GM21515 (cell line): ENCODE measurements at regions not wholly inside any gene's neighbourhood (a gene's known extent, or its start where the extent isn't known, plus 50 kb on each side); places are given as distances from the start of the nearest gene placed in this dataset.
"Not testable (repeated sequence)": the region's sequence is repeated elsewhere in the genome, so short reads cannot be mapped to it uniquely, and the experiment has no call there.

Source experiments
- ATAC-seq: cut with Tn5 transposase; IDR thresholded peaks from one replicate; pipeline ENCODE4 v1.9.1; 2021; ENCODE audit not compliant: unreplicated experiment

GRCh38 chr16:87007907-87008306 is 309.3 kb downstream of the C16orf95 start:
- no peak for ATAC-seq

DNA sequence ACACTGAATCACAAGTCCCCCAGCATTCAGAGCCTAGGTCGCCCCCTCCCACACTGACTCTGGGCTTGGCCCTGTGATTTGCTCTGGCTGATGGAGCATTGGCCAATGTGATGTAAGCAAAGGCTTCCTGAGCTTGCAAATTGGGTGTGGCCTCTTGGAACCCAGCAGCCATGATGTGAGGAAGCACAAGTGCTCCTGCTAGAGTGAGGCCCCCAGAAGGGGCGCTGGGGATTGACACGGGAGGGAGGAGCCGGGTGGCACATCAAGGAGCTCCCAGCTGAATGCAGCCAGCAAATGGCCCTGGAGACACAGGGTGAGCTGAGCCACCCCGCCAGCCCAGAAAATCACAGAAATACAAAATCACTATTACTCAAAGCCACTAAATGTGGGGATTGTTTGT is 308.5 kb downstream of the C16orf95 start:
- no peak for ATAC-seq

GRCh38 chr16:87012954-87013938 is 303.9 kb downstream of the C16orf95 start:
- no peak for ATAC-seq

- no peak for ATAC-seq
These were observed 303.1 kb downstream of the C16orf95 start for GRCh38 chr16:87014112-87014511.

GRCh38 chr16:87015021-87015420 is 302.2 kb downstream of the C16orf95 start:
- no peak for ATAC-seq

GRCh38 chr16:87016046-87017035 is 300.9 kb downstream of the C16orf95 start:
- ATAC-seq: no peak

- ATAC-seq: no peak
These were observed 299.7 kb downstream of the C16orf95 start for GRCh38 chr16:87017371-87018012.

- no peak for ATAC-seq
These were observed 291.5 kb downstream of the C16orf95 start for GRCh38 chr16:87025676-87026075.

DNA sequence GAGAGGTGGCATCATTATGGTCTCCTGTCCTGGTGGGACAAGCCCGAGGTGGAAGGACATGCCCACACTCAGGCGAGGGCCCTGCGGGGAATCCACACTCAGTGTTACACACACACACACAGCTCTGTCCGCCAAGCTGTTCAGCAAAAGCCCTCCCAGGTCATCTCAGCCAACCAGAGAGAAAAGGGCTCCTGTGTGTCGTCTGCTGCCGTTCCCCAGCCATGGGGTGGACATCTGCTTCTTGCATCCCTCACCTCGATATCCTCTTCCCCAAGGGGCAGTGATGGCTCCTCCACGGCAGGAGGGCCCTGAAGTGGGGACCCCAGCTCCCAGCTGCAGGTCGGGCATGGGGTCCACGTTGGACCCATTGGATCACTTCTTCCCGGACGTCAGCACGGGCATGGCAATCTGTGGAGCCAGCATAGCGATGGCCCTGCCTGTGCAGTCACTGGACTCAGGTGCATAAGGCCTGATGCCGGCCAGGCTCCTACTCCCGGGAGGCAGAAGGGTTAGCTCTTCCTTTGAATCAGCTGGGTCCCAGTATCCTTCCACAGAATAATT is 290.1 kb downstream of the C16orf95 start:
- ATAC-seq: no peak

DNA sequence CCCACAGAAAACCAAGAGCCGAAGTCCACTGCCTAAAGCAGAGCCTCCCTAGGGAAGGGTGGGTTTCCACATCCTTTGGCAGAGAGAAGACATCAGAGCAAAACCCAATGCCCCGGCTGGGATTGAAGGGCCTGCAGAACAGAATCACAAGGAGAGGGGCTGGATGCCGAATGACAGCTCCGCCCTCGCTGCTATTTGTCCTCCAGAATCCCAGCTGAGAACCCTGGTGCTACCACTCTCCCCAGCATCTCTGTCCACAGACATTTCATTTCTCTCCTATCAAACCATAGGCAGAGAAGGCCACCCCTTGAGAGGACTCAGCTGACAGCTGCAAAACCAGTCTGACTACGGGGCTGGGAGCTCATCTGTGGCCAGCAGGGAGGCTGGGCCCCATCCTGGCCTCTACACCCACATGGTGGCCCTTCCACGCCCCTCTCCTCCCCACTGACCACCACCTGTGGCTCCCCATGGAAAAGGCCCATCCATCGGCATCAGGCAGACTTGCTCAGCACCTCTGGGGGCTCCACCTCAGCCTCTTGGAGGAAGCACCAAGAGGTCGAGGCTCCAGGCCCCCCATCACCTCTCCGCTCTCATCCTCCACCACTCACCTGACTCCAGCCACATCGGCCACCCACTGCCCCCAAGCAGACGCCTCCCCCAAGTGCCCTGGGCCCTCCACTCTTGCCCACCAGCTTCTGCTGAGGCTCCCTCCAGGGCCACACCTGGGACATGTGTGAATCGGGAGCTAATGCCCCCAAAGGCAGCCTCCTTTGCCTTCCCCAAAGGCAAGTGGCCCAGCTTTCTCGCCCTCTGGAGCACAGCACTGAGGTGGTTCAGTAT is 288.5 kb downstream of the C16orf95 start:
- no peak for ATAC-seq

DNA sequence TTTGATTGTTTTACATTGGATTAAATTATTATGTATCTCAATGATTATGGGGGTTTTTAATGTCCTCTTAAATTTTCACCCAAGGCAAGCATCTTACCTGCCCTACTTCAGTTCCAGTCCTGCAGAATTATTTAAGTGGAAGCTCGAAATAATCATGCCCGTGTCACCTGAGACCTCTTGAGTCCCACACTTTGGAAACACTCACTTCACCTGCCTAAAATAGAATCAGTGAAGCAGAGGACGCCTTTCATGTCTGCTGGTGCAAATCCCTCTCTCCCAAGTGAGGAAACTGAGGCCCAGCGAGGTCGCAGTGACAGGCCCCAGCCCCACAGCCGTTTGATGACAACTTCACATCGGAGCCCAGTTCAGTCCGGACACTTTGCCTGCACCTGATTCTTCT is 284.6 kb downstream of the C16orf95 start:
- no peak for ATAC-seq

DNA sequence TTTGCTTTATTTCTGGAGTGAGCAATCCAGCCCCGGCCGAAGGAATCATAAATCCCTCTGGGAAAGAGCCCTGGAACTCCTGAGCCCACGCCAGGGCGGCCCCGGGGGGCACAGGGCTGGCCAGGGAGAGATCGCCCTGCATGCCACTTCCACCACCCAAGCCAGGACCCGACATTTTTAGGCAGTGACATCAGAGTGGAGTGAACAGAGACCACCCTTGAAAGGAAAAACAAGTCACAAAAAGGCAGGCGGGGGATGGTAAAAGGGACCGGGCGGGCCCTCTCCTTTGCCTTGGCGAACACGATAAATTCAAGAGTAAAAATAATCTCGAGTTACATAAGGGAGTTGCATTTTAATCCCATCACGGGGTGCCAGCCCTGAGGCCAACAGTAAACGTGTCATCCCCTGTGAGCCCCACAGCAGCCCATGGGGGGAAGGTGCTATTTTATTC is 284.1 kb downstream of the C16orf95 start:
- ATAC-seq: no peak

GRCh38 chr16:87033541-87034300 is 283.5 kb downstream of the C16orf95 start:
- ATAC-seq: no peak

- no peak for ATAC-seq
These were observed 282.9 kb downstream of the C16orf95 start for GRCh38 chr16:87034317-87034716.

- ATAC-seq: no peak
These were observed 282.1 kb downstream of the C16orf95 start for GRCh38 chr16:87035053-87035452.

DNA sequence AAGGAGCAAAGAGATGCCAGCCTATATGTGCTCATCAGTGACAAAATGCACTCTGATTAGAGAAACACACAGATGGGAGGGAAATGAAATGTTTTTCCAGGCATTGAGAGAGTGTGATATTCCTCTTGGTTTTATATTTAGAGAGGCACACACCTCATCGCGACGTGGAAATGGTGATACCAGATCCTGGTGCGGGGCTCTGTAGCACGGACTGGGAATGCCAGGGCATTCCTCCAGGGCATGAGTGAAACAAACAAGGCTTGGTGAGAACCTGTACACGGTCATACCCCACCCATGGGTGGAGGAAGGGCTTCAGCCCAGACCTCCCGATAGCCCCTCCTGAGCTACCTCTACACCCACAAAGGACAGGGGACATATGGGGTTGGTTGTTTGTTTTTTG is 280.2 kb downstream of the C16orf95 start:
- no peak for ATAC-seq

GRCh38 chr16:87038528-87038927 is 278.7 kb downstream of the C16orf95 start:
- ATAC-seq: not testable (repeated sequence)

- ATAC-seq: no peak
These were observed 276.7 kb downstream of the C16orf95 start for GRCh38 chr16:87040169-87041117.
